Transverse colon (tissue), 3 donors: ENCODE measurements at regions not wholly inside any gene's neighbourhood (a gene's known extent, or its start where the extent isn't known, plus 50 kb on each side); places are given as distances from the start of the nearest gene placed in this dataset.

Source experiments
- POLR2A ChIP-seq: fragments of 450-650 bp; IDR thresholded peaks from one replicate; pipeline ENCODE4 v1.6.1; 2016; ENCODE audit warnings: antibody characterized with exemption, mild to moderate bottlenecking, moderate library complexity
- TF ChIP-seq, protein P1 (sequence below), 5 experiments: fragments of 200-600 bp in 3 of 5; fragments of 450-650 bp in 2 of 5; sonication (generic) in 3 of 5; IDR thresholded peaks; 1 replicate in 2 of 5; 2 replicates in 3 of 5; pipeline ENCODE4 v1.5.1; 2016 to 2017; ENCODE audit warnings: antibody characterized with exemption in 5 of 5, inconsistent platforms in 3 of 5, mild to moderate bottlenecking in 2 of 5, moderate library complexity in 1 of 5

DNA sequence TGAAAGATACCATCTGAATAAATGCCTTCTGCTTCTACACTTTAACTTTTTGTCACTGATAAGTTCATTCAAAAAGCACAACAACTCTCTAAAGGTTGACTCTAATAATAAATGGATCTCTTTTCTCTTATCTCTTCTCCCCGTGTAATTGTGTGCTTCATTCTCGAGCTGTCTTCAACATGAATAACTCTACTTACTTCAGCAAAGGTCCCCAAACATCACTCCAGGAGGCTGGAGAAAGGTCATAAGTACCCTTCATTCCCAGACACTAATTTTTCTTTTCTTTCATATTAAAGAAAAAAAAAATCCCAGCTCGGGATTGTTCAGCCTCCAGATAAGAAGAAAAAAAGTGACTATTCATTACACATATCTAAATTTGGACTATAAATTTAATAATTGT is 222.2 kb downstream of the FOXO1 start:
- no peak for TF ChIP-seq POLR2A
- TF ChIP-seq, protein P1, sequence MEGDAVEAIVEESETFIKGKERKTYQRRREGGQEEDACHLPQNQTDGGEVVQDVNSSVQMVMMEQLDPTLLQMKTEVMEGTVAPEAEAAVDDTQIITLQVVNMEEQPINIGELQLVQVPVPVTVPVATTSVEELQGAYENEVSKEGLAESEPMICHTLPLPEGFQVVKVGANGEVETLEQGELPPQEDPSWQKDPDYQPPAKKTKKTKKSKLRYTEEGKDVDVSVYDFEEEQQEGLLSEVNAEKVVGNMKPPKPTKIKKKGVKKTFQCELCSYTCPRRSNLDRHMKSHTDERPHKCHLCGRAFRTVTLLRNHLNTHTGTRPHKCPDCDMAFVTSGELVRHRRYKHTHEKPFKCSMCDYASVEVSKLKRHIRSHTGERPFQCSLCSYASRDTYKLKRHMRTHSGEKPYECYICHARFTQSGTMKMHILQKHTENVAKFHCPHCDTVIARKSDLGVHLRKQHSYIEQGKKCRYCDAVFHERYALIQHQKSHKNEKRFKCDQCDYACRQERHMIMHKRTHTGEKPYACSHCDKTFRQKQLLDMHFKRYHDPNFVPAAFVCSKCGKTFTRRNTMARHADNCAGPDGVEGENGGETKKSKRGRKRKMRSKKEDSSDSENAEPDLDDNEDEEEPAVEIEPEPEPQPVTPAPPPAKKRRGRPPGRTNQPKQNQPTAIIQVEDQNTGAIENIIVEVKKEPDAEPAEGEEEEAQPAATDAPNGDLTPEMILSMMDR (IDR thresholded peaks at IDR 0.05): no peak
